Activated effector memory CD4-positive, alpha-beta T cell treated with Interleukin-2 at 50 U/mL for 16 hours (primary cell): ENCODE measurements at regions not wholly inside any gene's neighbourhood (a gene's known extent, or its start where the extent isn't known, plus 50 kb on each side); places are given as distances from the start of the nearest gene placed in this dataset.
"Not testable (repeated sequence)": the region's sequence is repeated elsewhere in the genome, so short reads cannot be mapped to it uniquely, and the experiment has no call there.

Experiments used
- DNase-seq: peaks from one replicate; pipeline ENCODE4 v3.0.0-alpha.2; 2020

- DNase-seq = no peak
These were observed 381.4 kb upstream of the MAGEB16 start for GRCh38 chrX:35416782-35417181.

DNA sequence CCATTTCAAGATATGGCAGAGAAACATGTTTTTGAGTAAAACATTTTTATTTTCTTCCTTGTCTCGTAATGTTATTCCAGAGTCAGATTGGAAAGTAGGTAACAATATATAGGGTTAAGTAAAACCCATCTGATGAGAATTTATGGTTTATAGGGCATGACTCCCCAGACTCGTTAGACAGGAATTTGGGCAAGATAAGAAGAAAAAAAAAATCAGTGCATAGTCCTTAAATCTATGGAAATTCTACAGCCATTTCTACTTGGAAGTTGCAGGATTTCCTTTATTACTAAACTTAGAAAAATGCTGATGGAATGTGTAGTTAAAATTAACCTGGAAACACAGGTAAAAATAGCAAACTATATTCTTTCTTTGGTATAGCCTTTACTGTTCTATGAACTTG is 366.1 kb upstream of the MAGEB16 start:
- no peak for DNase-seq

DNA sequence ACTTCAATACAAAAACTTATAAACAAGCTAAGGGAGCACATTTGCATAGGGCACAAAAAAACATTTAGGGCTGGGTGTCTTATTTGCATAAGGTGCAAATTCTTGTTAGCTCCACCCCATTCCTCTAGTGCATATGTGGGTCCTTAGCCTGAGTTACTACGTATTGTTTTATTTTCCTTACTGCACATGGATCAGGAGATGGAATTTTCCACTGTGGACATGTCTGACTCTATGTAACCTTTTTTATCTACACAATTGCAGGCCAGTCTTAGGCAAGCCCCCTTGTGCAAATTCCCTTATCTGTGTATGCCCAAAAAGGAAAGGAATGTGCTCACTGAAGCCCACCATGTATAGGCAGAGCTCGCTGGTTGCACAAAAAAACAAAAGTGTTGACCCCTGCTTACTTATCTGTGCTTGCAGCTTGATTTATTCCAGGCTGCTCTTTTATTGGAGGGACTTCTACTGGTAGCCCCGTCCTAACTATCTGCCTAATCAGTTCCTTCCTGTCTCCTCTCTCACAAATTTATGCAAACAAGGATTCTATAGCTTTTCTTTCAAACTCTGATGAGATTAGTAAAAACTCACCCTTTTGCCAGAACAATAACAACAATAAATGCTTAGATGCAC is 359.0 kb upstream of the MAGEB16 start:
- no peak for DNase-seq

- DNase-seq = no peak
These were observed 358.4 kb upstream of the MAGEB16 start for GRCh38 chrX:35439692-35440091.

- no peak for DNase-seq
These were observed 355.7 kb upstream of the MAGEB16 start for GRCh38 chrX:35442421-35442820.

- DNase-seq = peak; percentile 1
These were observed 355.0 kb upstream of the MAGEB16 start for GRCh38 chrX:35443091-35443582.

- no peak for DNase-seq
These were observed 353.3 kb upstream of the MAGEB16 start for GRCh38 chrX:35444671-35445355.

DNA sequence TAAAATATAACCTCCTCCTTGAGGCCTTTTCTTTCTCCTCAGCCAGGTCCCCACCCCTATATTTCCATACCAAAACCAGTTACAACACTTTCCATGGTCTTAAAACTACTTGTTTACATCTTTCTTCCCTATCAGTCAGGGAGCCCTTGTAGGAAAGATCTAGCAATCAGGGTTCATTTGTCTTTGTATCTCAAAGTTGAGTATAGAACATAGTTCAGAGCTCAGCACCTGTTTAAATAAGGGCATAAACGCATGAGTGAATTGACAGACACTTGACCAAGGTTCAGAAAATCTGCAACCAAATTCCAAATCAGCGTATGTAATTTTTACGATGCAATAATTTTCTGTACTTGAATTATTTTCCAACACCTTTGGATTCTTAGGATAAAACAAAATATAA is 352.2 kb upstream of the MAGEB16 start:
- no peak for DNase-seq

DNA sequence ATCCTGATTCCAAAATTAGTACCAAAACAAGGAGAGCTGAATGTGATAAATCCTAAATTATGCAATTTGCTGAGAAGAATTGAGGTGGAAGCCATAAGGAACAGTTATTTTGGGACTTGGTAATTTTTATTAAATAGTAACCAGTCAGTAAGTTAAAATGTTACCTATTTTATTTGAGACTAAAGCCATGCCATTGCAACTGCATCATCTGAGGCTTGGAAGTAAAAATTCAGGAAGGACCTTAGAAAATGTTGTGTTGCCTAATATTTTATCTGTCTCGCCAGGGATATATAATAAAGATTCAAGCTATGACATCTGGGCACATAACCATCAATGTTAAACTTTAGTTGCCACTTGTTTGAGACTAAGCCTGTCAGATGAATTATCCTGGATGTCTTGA is 341.3 kb upstream of the MAGEB16 start:
- no peak for DNase-seq

- DNase-seq = no peak
These were observed 340.0 kb upstream of the MAGEB16 start for GRCh38 chrX:35458142-35458541.

DNA sequence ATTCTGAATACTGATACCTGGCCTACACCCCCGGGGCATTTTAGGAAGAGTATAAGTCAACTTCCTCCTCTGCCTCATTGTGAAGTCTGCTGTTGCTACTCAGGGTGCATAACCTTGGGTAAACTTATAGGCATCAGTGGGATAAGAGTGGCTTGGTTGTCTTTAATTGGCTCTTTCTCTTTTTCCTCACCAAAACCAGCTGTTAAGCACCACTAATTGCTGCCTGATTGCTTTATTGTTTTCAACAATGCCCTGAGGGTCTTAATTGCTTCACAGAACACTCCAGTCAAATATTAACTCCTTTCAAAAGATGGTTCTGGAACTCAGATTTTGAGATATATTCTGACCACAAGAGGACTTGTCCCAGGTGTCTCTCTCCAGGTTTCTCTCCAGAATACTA is 337.0 kb upstream of the MAGEB16 start:
- no peak for DNase-seq

- not testable (repeated sequence) for DNase-seq
These were observed 301.5 kb upstream of the MAGEB16 start for GRCh38 chrX:35496671-35497070.

GRCh38 chrX:35497453-35497852 is 300.7 kb upstream of the MAGEB16 start:
- DNase-seq = not testable (repeated sequence)

DNA sequence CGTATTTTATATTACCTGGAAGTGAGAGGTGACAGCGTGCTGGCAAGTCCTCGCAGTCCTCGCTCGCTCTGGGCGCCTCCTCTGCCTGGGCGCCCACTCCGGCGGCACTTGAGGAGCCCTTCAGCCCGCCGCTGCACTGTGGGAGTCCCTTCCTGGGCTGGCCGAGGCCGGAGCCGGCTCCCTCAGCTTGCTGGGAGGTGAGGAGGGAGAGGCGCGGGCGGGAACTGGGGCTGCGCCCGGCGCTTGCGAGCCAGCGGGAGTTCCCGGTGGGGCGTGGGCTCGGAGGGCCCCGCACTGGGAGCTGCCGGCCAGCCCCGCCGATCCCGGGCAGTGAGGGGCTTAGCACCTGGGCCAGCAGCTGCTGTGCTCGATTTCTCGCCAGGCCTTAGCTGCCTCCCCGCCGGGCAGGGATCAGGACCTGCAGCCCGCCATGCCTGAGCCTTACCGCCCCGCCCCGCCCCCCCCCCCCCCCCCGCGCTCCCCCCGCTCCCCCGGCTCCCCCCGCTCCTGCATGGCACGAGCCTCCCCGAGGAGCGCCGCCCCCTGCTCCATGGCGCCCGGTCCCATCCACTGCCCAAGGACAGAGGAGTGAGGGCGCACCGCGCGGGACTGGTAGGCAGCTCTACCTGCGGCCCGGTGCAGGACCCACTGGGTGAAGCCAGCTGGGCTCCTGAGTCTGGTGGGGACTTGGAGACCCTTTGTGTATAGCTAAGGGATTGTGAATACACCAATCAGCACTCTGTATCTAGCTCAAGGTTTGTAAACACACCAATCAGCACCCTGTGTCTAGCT is 298.9 kb upstream of the MAGEB16 start:
- no peak for DNase-seq

DNA sequence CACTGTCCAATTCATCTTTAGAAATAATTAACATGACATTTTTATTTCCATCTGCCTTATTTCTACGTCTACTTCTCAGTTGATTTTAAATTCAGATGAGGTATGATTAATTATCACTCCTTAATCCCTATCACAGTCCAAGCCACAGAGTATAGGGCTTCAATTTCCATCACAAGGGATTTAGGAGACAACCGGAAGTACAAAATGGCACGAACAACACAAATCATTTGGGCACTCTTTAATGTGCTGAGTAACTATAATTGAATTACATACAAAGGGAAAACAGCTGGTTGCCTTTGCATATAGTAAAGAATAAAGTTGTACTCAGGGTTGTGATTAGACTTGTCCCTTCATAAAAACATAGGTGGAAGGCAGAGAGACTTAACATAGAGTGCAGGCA is 290.4 kb upstream of the MAGEB16 start:
- DNase-seq = no peak

DNA sequence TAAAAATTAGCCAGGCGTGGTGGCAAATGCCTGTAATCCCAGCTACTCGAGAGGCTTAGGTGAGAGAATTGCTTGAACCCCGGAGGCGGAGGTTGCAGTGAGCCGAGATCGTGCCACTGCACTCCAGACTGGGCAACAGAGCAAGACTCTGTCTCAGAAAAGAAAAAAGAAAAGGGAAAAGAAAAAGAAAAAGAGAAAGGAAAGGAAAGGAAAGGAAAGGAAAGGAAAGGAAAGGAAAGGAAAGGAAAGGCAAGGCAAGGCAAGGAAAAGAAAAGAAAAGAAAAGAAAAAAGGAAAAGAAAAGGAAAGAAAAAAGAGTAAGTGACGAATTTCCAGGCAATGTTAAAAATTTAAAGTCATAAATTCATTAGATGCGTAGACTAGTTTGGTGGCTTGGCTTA is 250.1 kb upstream of the MAGEB16 start:
- DNase-seq = not testable (repeated sequence)

GRCh38 chrX:35557916-35558315 is 240.2 kb upstream of the MAGEB16 start:
- no peak for DNase-seq

GRCh38 chrX:35561985-35562384 is 236.2 kb upstream of the MAGEB16 start:
- DNase-seq = no peak

- DNase-seq = no peak
These were observed 235.7 kb upstream of the MAGEB16 start for GRCh38 chrX:35562395-35562794.

- DNase-seq = no peak
These were observed 207.9 kb upstream of the MAGEB16 start for GRCh38 chrX:35590210-35590609.

- DNase-seq = not testable (repeated sequence)
These were observed 186.6 kb upstream of the MAGEB16 start for GRCh38 chrX:35611562-35611961.

GRCh38 chrX:35617836-35618235 is 180.3 kb upstream of the MAGEB16 start:
- no peak for DNase-seq

GRCh38 chrX:35622040-35622439 is 176.1 kb upstream of the MAGEB16 start:
- no peak for DNase-seq

GRCh38 chrX:35622601-35623000 is 175.5 kb upstream of the MAGEB16 start:
- DNase-seq = no peak
